ENCODE measurements at regions not wholly inside any gene's neighbourhood (a gene's known extent, or its start where the extent isn't known, plus 50 kb on each side); places are given as distances from the start of the nearest gene placed in this dataset.

GRCh38 chr1:232432313-232432712 lies 197.6 kb downstream of the SIPA1L2 start:
- Histone ChIP-seq H3K27me3 (no peaks in the 10 kb centered on the region), H3K4me3 (ENCODE audit: low read depth in 1 of 2, low read length in 1 of 2) (no peak overlapping the region), H3K4me1 (ENCODE audit: control insufficient read depth in 1 of 2, insufficient read depth in 1 of 2, low read depth in 1 of 2, low read length in 1 of 2) (no peaks in the 10 kb centered on the region), H3K36me3 (peaks cover 67% of the 10 kb centered on the region), H3K27ac (no peak overlapping the region), H3K9me3 (no peaks in the 10 kb centered on the region)
- TF ChIP-seq, protein P1, sequence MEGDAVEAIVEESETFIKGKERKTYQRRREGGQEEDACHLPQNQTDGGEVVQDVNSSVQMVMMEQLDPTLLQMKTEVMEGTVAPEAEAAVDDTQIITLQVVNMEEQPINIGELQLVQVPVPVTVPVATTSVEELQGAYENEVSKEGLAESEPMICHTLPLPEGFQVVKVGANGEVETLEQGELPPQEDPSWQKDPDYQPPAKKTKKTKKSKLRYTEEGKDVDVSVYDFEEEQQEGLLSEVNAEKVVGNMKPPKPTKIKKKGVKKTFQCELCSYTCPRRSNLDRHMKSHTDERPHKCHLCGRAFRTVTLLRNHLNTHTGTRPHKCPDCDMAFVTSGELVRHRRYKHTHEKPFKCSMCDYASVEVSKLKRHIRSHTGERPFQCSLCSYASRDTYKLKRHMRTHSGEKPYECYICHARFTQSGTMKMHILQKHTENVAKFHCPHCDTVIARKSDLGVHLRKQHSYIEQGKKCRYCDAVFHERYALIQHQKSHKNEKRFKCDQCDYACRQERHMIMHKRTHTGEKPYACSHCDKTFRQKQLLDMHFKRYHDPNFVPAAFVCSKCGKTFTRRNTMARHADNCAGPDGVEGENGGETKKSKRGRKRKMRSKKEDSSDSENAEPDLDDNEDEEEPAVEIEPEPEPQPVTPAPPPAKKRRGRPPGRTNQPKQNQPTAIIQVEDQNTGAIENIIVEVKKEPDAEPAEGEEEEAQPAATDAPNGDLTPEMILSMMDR (IDR thresholded peaks at IDR 0.05): no peak

DNA sequence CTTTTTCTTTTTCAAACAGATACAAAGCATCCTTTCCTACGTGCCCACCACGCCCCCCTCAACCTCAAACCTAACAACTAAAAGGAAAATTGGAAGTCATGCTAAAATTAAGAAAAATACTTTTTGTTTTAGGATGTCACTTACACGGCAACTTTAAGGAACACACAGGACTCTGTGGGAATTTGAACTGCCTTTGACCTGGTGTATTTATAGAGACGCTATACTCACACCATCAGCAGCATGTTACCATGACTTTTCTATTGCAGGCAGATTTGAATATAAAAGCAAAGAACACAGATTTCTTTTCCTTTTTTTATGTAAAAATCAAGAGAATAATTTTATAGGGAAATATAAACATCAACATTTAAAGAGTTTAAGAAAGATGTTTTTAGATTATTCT lies 198.2 kb downstream of the SIPA1L2 start:
- no peaks in the 10 kb centered on the region for H3K4me1 ChIP-seq (ENCODE audit: control insufficient read depth in 1 of 2, insufficient read depth in 1 of 2, low read depth in 1 of 2, low read length in 1 of 2)
- H3K27me3 ChIP-seq: no peaks in the 10 kb centered on the region
- TF ChIP-seq, protein P1 (IDR thresholded peaks at IDR 0.05): no peak
- no peak overlapping the region for H3K4me3 ChIP-seq (ENCODE audit: low read depth in 1 of 2, low read length in 1 of 2)
- H3K9me3 ChIP-seq: no peaks in the 10 kb centered on the region
- no peak overlapping the region for H3K27ac ChIP-seq
- peaks cover 67% of the 10 kb centered on the region for H3K36me3 ChIP-seq

DNA sequence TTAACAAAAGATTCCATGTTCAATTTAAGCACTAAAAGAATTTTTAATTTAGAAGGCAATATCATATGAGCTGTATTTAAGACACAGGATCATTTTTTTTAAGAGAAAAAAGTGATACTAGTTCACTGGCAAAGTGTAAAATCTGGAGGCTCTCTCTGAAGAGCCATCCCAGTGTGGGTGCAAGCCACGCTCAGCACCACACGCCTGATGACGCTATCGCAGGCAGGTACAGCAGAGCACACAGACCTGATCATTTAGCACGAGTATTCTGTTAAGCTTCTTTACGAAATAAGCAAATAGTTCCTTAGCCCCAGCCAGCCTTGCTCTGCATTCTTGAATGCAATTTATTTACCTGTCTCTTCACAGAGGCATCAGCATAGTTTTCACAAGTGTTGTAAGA lies 198.6 kb downstream of the SIPA1L2 start:
- no peaks in the 10 kb centered on the region for H3K4me1 ChIP-seq (ENCODE audit: control insufficient read depth in 1 of 2, insufficient read depth in 1 of 2, low read depth in 1 of 2, low read length in 1 of 2)
- no peak overlapping the region for H3K4me3 ChIP-seq (ENCODE audit: low read depth in 1 of 2, low read length in 1 of 2)
- H3K9me3 ChIP-seq: no peaks in the 10 kb centered on the region
- no peak overlapping the region for H3K27ac ChIP-seq
- TF ChIP-seq, protein P1 (IDR thresholded peaks at IDR 0.05): no peak
- no peaks in the 10 kb centered on the region for H3K27me3 ChIP-seq
- peaks cover 66% of the 10 kb centered on the region for H3K36me3 ChIP-seq

- H3K27ac ChIP-seq: no peak overlapping the region
Measured at GRCh38 chr1:232430467-232430866, 199.5 kb downstream of the SIPA1L2 start.

GRCh38 chr1:232428786-232429530 lies 201.0 kb downstream of the SIPA1L2 start:
- TF ChIP-seq, protein P1 (IDR thresholded peaks at IDR 0.05): no peak
- Histone ChIP-seq H3K27ac (no peak overlapping the region), H3K4me3 (ENCODE audit: low read depth in 1 of 2, low read length in 1 of 2) (no peak overlapping the region), H3K4me1 (ENCODE audit: control insufficient read depth in 1 of 2, insufficient read depth in 1 of 2, low read depth in 1 of 2, low read length in 1 of 2) (peaks cover 0 to 2% of the 10 kb centered on the region in 2 experiments), H3K27me3 (no peaks in the 10 kb centered on the region), H3K9me3 (no peaks in the 10 kb centered on the region), H3K36me3 (peaks cover 60% of the 10 kb centered on the region)

More at GRCh38 chr1:232430467-232430866, 199.5 kb downstream of the SIPA1L2 start:
- H3K36me3 ChIP-seq: peaks cover 69% of the 10 kb centered on the region
- H3K27me3 ChIP-seq: no peaks in the 10 kb centered on the region
- no peaks in the 10 kb centered on the region for H3K4me1 ChIP-seq (ENCODE audit: control insufficient read depth in 1 of 2, insufficient read depth in 1 of 2, low read depth in 1 of 2, low read length in 1 of 2)
- no peaks in the 10 kb centered on the region for H3K9me3 ChIP-seq
- H3K4me3 ChIP-seq (ENCODE audit: low read depth in 1 of 2, low read length in 1 of 2): no peak overlapping the region
- TF ChIP-seq, protein P1 (IDR thresholded peaks at IDR 0.05): no peak
